OCI-LY1 (cell line): ENCODE measurements at regions not wholly inside any gene's neighbourhood (a gene's known extent, or its start where the extent isn't known, plus 50 kb on each side); places are given as distances from the start of the nearest gene placed in this dataset.

ENCODE experiments used
- H2AFZ ChIP-seq: fragments of 200-600 bp; sonication (generic), shearing (Covaris generic); 2 replicates; pipeline ENCODE4 v1.6.0; 2014; ENCODE audit warnings: antibody characterized with exemption, mild to moderate bottlenecking, low read length
- H3F3A ChIP-seq: fragments of 200-600 bp; sonication (generic), shearing (Covaris generic); 2 replicates; pipeline ENCODE4 v1.6.0; 2014; ENCODE audit warnings: mild to moderate bottlenecking, antibody characterized with exemption, low read length, moderate library complexity; ENCODE audit not compliant: insufficient read depth
- H3K27ac ChIP-seq: fragments of 200-600 bp; sonication (generic); 2 replicates; pipeline ENCODE4 v1.5.1; 2014; ENCODE audit warnings: low read length, mixed run types, mild to moderate bottlenecking, low read depth; ENCODE audit not compliant: poor library complexity, severe bottlenecking
- H3K27me3 ChIP-seq: fragments of 200-600 bp; sonication (generic); 2 replicates; pipeline ENCODE4 v1.6.0; 2014; ENCODE audit warnings: antibody characterized with exemption, mild to moderate bottlenecking, low read length, moderate library complexity; ENCODE audit not compliant: insufficient read depth
- H3K36me3 ChIP-seq: fragments of 200-600 bp; sonication (generic); 2 replicates; pipeline ENCODE4 v1.6.1; 2014; ENCODE audit warnings: mild to moderate bottlenecking, antibody characterized with exemption, low read length, moderate library complexity, mixed read lengths; ENCODE audit not compliant: insufficient read depth
- H3K4me1 ChIP-seq: fragments of 200-600 bp; sonication (generic); 2 replicates; pipeline ENCODE4 v1.5.1; 2014; ENCODE audit warnings: mild to moderate bottlenecking, low read length, moderate library complexity; ENCODE audit not compliant: insufficient read depth, severe bottlenecking
- H3K4me2 ChIP-seq: fragments of 200-600 bp; sonication (generic), shearing (Covaris generic); 2 replicates; pipeline ENCODE4 v1.6.1; 2014; ENCODE audit warnings: low read length
- H3K4me3 ChIP-seq: fragments of 200-600 bp; sonication (generic); 2 replicates; pipeline ENCODE4 v1.5.1; 2014; ENCODE audit warnings: low read length, low read depth, mild to moderate bottlenecking, mixed read lengths; ENCODE audit not compliant: poor library complexity, severe bottlenecking
- H3K79me2 ChIP-seq: fragments of 200-600 bp; shearing (Covaris generic); 2 replicates; pipeline ENCODE4 v1.6.1; 2016; ENCODE audit warnings: mixed run types, low read length, mixed read lengths; ENCODE audit not compliant: insufficient read depth
- H3K9ac ChIP-seq: fragments of 200-600 bp; sonication (generic), shearing (Covaris generic); 2 replicates; pipeline ENCODE4 v1.6.1; 2014; ENCODE audit warnings: mild to moderate bottlenecking, low read length, mixed read lengths
- H3K9me2 ChIP-seq: fragments of 200-600 bp; sonication (generic), shearing (Covaris generic); 2 replicates; pipeline ENCODE4 v1.6.1; 2014; ENCODE audit warnings: low read depth, mild to moderate bottlenecking, low read length, mixed read lengths
- H3K9me3 ChIP-seq: fragments of 200-600 bp; shearing (Covaris generic); 2 replicates; pipeline ENCODE4 v1.6.1; 2014; ENCODE audit warnings: low read length, mixed read lengths
- H4K20me1 ChIP-seq: fragments of 200-600 bp; sonication (generic), shearing (Covaris generic); 2 replicates; pipeline ENCODE4 v1.6.0; 2016; ENCODE audit warnings: mild to moderate bottlenecking, low read length; ENCODE audit not compliant: insufficient read depth
- CTCF ChIP-seq: fragments of 200-600 bp; sonication (generic), shearing (Covaris generic); IDR thresholded peaks from 2 replicates; pipeline ENCODE4 v1.5.1; 2017; ENCODE audit warnings: mild to moderate bottlenecking, antibody characterized with exemption, low read length, moderate library complexity, mixed read lengths
- EZH2 ChIP-seq: fragments of 200-600 bp; sonication (generic), shearing (Covaris generic); IDR thresholded peaks from 2 replicates; pipeline ENCODE4 v1.8.0; 2017; ENCODE audit warnings: borderline replicate concordance, mixed run types, mild to moderate bottlenecking, antibody characterized with exemption, low read length, moderate library complexity, mixed read lengths

GRCh38 chr5:99317136-99317535 is 388.3 kb upstream of the CHD1 start:
- TF ChIP-seq CTCF: no peak
- TF ChIP-seq EZH2: no peak
- H3F3A ChIP-seq: no peaks in the 10 kb centered on the region
- no peak overlapping the region for H2AFZ ChIP-seq
- no peak overlapping the region for H3K9ac ChIP-seq
- no peak overlapping the region for H3K4me2 ChIP-seq
- no peaks in the 10 kb centered on the region for H3K79me2 ChIP-seq
- H3K9me2 ChIP-seq: no peaks in the 10 kb centered on the region
- H3K4me3 ChIP-seq: no peak overlapping the region
- H3K27ac ChIP-seq: no peak overlapping the region
- H3K9me3 ChIP-seq: no peaks in the 10 kb centered on the region
- H3K4me1 ChIP-seq: no peaks in the 10 kb centered on the region
- H4K20me1 ChIP-seq: no peaks in the 10 kb centered on the region
- H3K27me3 ChIP-seq: no peaks in the 10 kb centered on the region
- no peaks in the 10 kb centered on the region for H3K36me3 ChIP-seq

GRCh38 chr5:99316484-99316883 is 387.7 kb upstream of the CHD1 start:
- H3K79me2 ChIP-seq: no peaks in the 10 kb centered on the region
- no peaks in the 10 kb centered on the region for H3K27me3 ChIP-seq
- H3K4me1 ChIP-seq: no peaks in the 10 kb centered on the region
- no peak overlapping the region for H3K9ac ChIP-seq
- no peaks in the 10 kb centered on the region for H3K9me3 ChIP-seq
- no peak overlapping the region for H3K4me2 ChIP-seq
- no peak overlapping the region for H3K27ac ChIP-seq
- TF ChIP-seq EZH2 (no peak), CTCF (no peak)
- no peaks in the 10 kb centered on the region for H3F3A ChIP-seq
- H3K9me2 ChIP-seq: no peaks in the 10 kb centered on the region
- H4K20me1 ChIP-seq: no peaks in the 10 kb centered on the region
- H3K36me3 ChIP-seq: no peaks in the 10 kb centered on the region
- no peak overlapping the region for H3K4me3 ChIP-seq
- H2AFZ ChIP-seq: no peak overlapping the region

GRCh38 chr5:99315413-99316183 is 386.8 kb upstream of the CHD1 start:
- no peak overlapping the region for H3K4me2 ChIP-seq
- H3K27me3 ChIP-seq: no peaks in the 10 kb centered on the region
- no peak overlapping the region for H3K9ac ChIP-seq
- H3K27ac ChIP-seq: no peak overlapping the region
- H3K79me2 ChIP-seq: no peaks in the 10 kb centered on the region
- no peak overlapping the region for H3K4me3 ChIP-seq
- no peaks in the 10 kb centered on the region for H3K9me3 ChIP-seq
- H3F3A ChIP-seq: no peaks in the 10 kb centered on the region
- H3K9me2 ChIP-seq: no peaks in the 10 kb centered on the region
- no peak overlapping the region for H2AFZ ChIP-seq
- no peaks in the 10 kb centered on the region for H4K20me1 ChIP-seq
- H3K4me1 ChIP-seq: no peaks in the 10 kb centered on the region
- no peaks in the 10 kb centered on the region for H3K36me3 ChIP-seq
- TF ChIP-seq CTCF: no peak
- no peak for TF ChIP-seq EZH2
